HFFc6 (cell line): ENCODE measurements at regions not wholly inside any gene's neighbourhood (a gene's known extent, or its start where the extent isn't known, plus 50 kb on each side); places are given as distances from the start of the nearest gene placed in this dataset.

Experiments used
- DNase-seq: peaks from one replicate; pipeline ENCODE4 v3.0.0-alpha.2; 2018
- H3K27ac Mint-ChIP-seq: 2 replicates; pipeline ENCODE4 v1.8.0; 2020; ENCODE audit warnings: mild to moderate bottlenecking, mixed read lengths
- H3K27me3 Mint-ChIP-seq: 2 replicates; pipeline ENCODE4 v1.8.0; 2021; ENCODE audit warnings: mild to moderate bottlenecking, moderate library complexity, mixed read lengths; ENCODE audit not compliant: insufficient read depth
- H3K36me3 Mint-ChIP-seq: 2 replicates; pipeline ENCODE4 v1.8.0; 2021; ENCODE audit warnings: low read depth, mixed read lengths
- H3K4me1 Mint-ChIP-seq: 2 replicates; pipeline ENCODE4 v1.8.0; 2020; ENCODE audit warnings: low read depth, mixed read lengths
- H3K4me3 Mint-ChIP-seq: 2 replicates; pipeline ENCODE4 v1.8.0; 2020; ENCODE audit warnings: mild to moderate bottlenecking, moderate library complexity, mixed read lengths
- H3K9me3 Mint-ChIP-seq: 2 replicates; pipeline ENCODE4 v1.8.0; 2020; ENCODE audit warnings: mild to moderate bottlenecking, mixed read lengths
- TF ChIP-seq, protein P1 (sequence below): fragments of 200-600 bp; sonication (generic); IDR thresholded peaks from 2 replicates; pipeline ENCODE4 v1.5.0; 2021; ENCODE audit warnings: antibody characterized with exemption, mild to moderate bottlenecking

DNA sequence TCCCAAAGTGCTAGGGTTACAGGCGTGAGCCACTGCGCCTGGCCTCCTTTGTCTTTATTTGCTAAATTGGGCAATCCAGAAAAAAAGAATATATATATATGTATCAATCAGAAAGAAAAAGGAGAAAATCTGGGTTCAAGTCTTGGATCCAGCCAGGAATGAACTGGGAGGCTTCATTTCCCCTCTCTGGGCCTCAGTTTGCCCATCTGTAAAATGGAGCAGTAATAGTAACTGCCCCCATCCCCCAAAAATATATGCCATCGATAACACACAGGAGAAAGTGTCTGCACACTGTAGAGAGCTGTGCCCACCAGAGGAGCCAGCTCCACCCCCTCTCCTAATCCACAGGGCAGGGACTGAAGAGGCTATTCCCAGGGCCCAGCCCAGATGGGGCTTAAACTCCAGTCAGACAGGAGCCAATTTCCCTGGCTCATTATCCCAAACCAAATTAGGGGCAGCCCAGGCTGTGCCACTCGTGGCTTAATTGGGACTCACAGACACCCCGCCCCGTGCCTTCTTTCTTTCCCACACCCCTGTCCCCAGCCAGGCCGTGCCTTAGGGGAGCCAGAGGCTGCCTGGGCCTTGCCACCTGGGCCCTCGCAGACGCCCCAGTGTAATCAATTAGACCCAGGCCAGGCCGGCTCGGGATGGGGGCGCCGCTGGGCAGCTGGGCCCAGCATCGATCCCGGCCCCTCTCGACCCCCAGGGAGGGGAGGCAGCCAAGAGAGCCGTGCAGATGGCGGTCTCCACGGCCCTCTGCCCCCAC, 171.5 kb downstream of the MN1 start:
- H3K27ac Mint-ChIP-seq: no peak overlapping the region
- H3K9me3 Mint-ChIP-seq: no peaks in the 10 kb centered on the region
- H3K4me1 Mint-ChIP-seq: no peaks in the 10 kb centered on the region
- no peak overlapping the region for H3K4me3 Mint-ChIP-seq
- TF ChIP-seq, protein P1, sequence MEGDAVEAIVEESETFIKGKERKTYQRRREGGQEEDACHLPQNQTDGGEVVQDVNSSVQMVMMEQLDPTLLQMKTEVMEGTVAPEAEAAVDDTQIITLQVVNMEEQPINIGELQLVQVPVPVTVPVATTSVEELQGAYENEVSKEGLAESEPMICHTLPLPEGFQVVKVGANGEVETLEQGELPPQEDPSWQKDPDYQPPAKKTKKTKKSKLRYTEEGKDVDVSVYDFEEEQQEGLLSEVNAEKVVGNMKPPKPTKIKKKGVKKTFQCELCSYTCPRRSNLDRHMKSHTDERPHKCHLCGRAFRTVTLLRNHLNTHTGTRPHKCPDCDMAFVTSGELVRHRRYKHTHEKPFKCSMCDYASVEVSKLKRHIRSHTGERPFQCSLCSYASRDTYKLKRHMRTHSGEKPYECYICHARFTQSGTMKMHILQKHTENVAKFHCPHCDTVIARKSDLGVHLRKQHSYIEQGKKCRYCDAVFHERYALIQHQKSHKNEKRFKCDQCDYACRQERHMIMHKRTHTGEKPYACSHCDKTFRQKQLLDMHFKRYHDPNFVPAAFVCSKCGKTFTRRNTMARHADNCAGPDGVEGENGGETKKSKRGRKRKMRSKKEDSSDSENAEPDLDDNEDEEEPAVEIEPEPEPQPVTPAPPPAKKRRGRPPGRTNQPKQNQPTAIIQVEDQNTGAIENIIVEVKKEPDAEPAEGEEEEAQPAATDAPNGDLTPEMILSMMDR: no peak
- H3K27me3 Mint-ChIP-seq: no peaks in the 10 kb centered on the region; the same call in 1 of the 2 replicates
- no peaks in the 10 kb centered on the region for H3K36me3 Mint-ChIP-seq
- no peak for DNase-seq

DNA sequence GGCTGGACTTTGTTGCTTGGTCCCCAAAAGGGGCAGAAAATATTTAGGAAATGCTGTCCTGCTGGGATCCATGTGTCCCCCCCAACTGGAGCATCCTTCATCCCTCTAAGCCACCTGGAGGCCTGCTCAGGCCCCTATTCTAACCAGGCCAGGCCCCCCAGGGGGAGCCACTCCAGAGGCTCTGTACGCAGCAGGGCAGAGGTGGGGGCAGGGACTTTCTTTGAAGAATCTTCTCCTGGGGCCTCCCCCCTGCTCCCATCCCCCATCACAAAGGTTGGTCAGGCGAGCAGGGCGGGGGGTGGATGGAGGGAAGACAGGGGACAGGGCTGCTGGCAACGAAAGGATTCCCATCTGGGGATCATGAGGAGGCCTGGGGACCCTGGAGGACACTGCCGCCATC, 170.8 kb downstream of the MN1 start:
- H3K4me3 Mint-ChIP-seq: no peak overlapping the region
- no peaks in the 10 kb centered on the region for H3K36me3 Mint-ChIP-seq
- DNase-seq: no peak
- TF ChIP-seq, protein P1: no peak
- no peak overlapping the region for H3K27ac Mint-ChIP-seq
- no peaks in the 10 kb centered on the region for H3K4me1 Mint-ChIP-seq
- H3K27me3 Mint-ChIP-seq: peaks cover 2% of the 10 kb centered on the region; the same call in 1 of the 2 replicates
- H3K9me3 Mint-ChIP-seq: no peaks in the 10 kb centered on the region

DNA sequence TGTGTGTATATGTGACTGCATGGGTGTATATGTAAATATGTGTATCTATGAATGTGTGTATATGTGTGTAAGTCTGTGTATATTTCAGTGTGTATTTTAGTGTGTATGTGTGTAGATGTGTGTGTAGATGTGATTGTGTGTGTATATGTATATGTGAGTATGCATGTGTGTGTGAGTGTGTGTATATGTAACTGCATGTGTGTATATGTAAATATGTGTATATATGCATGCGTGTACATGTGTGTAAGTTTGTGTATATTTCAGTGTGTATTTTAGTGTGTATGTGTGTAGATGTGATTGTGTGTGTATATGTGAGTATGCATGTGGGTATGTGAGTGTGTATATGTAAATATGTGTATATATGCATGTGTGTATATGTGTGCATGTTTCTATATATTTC, 169.9 kb downstream of the MN1 start:
- Mint-ChIP-seq H3K4me1 (no peaks in the 10 kb centered on the region), H3K9me3 (no peaks in the 10 kb centered on the region), H3K36me3 (no peaks in the 10 kb centered on the region), H3K27me3 (peaks cover 5% of the 10 kb centered on the region; the same call in 1 of the 2 replicates), H3K27ac (no peak overlapping the region), H3K4me3 (no peak overlapping the region)
- TF ChIP-seq, protein P1: no peak
- DNase-seq: no peak

DNA sequence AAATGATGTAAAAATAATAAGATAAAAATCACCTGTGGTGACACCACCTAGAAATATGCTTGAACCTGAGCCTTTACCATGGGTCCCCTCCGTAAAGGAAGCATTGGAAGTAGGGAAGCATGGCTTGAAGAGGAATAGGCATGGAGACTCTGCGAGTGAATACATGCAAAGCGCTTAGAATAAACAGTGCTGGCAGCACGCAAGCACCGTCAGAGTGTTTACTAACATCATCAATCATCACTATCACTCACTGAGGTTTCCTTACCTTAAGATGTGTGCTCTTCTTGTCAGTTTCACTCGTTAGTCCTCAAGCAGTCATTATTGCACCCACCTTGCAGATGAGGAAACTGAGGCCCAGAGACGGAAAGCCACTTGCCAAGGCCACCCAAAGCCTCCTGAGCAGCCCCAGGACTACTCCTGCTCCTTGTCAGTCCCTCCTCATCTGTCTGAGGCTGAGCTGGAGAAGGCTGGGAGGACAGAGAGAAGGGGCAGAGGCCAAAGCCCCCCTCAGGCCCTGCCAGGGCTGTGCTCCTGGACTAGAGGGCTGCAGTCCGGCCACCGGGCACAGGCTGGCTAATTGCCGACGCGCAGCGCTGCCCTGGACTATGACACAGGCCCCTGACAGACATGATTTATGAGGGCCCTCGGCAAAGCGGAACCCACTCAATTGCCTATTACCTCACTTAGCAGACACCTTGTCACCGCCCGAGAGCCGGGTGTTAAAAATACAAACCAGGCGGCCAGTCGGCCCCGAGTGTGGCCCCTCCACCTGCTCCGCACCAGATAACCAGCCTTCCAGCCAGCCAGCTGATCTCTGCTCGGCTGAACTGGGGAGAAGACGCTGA, 168.9 kb downstream of the MN1 start:
- TF ChIP-seq, protein P1: no peak
- DNase-seq: no peak
- H3K4me3 Mint-ChIP-seq: no peak overlapping the region
- H3K36me3 Mint-ChIP-seq: no peaks in the 10 kb centered on the region
- no peaks in the 10 kb centered on the region for H3K4me1 Mint-ChIP-seq
- peaks cover 5% of the 10 kb centered on the region; the same call in 1 of the 2 replicates for H3K27me3 Mint-ChIP-seq
- no peaks in the 10 kb centered on the region for H3K9me3 Mint-ChIP-seq
- H3K27ac Mint-ChIP-seq: no peak overlapping the region

DNA sequence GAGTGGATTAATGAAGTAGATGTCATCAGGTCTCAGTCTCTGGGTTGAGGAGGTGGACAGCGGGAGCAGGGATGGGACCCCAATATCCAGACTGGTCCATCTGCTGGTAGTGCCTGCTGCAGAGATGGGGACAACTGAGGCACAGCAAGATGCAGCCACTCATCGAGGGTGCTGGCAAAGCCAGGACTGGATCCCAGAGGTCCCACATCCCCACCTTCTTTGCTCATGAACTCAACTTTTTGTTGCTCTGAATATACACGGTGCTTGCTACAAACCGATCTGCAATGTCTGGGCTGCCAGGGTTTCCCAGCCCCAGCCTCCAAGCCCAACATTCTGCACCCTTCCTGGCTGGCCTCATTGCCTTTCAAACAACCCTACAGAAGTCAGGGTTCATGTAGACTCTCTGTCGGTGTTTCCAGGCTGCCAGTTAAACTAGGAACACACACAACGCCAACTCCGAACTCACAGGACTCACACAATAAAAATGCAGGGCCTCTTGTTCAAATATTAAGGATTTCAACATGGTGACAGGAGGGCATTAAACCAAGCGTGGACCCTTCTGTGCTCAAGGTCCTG, 168.2 kb downstream of the MN1 start:
- no peak overlapping the region for H3K27ac Mint-ChIP-seq
- no peak for DNase-seq
- H3K27me3 Mint-ChIP-seq: peaks cover 5% of the 10 kb centered on the region; the same call in 1 of the 2 replicates
- no peaks in the 10 kb centered on the region for H3K9me3 Mint-ChIP-seq
- no peaks in the 10 kb centered on the region for H3K36me3 Mint-ChIP-seq
- TF ChIP-seq, protein P1: no peak
- H3K4me1 Mint-ChIP-seq: no peaks in the 10 kb centered on the region
- H3K4me3 Mint-ChIP-seq: no peak overlapping the region
